H9 (cell line): ENCODE measurements at regions not wholly inside any gene's neighbourhood (a gene's known extent, or its start where the extent isn't known, plus 50 kb on each side); places are given as distances from the start of the nearest gene placed in this dataset.

ENCODE experiments used
- DNase-seq: peaks from one replicate; pipeline ENCODE4 v3.0.0-alpha.2; 2017
- H2AFZ ChIP-seq: one replicate; pipeline ENCODE4 v1.6.1; 2013; ENCODE audit warnings: mild to moderate bottlenecking, low read length, control low read depth, moderate library complexity
- H2AK5ac ChIP-seq: 2 replicates; pipeline ENCODE4 v1.6.1; 2013; ENCODE audit warnings: low read length, control low read depth, mixed read lengths; ENCODE audit not compliant: insufficient read length
- H2BK120ac ChIP-seq: one replicate; pipeline ENCODE4 v1.6.1; 2013; ENCODE audit warnings: low read depth, mild to moderate bottlenecking, low read length, control low read depth, inconsistent platforms; ENCODE audit not compliant: poor library complexity, severe bottlenecking
- H2BK12ac ChIP-seq: 2 replicates; pipeline ENCODE4 v1.6.1; 2013; ENCODE audit warnings: low read length, control low read depth, mixed read lengths, low read depth; ENCODE audit not compliant: insufficient read length
- H2BK15ac ChIP-seq: 2 replicates; pipeline ENCODE4 v1.6.1; 2013; ENCODE audit warnings: low read depth, low read length, control low read depth
- H2BK20ac ChIP-seq: one replicate; pipeline ENCODE4 v1.6.1; 2013; ENCODE audit warnings: low read depth, mild to moderate bottlenecking, low read length, control low read depth, inconsistent platforms; ENCODE audit not compliant: poor library complexity, severe bottlenecking
- H2BK5ac ChIP-seq: 2 replicates; pipeline ENCODE4 v1.6.1; 2013; ENCODE audit warnings: low read length, control low read depth, mixed read lengths; ENCODE audit not compliant: insufficient read length
- H3K14ac ChIP-seq: 2 replicates; pipeline ENCODE4 v1.6.1; 2013; ENCODE audit warnings: low read length, control low read depth; ENCODE audit not compliant: insufficient read depth
- H3K18ac ChIP-seq: 2 replicates; pipeline ENCODE4 v1.6.1; 2013; ENCODE audit warnings: low read depth, mild to moderate bottlenecking, mixed read lengths, low read length, control low read depth; ENCODE audit not compliant: insufficient read length
- H3K23ac ChIP-seq: 2 replicates; pipeline ENCODE4 v1.6.1; 2013; ENCODE audit warnings: low read length, control low read depth, mixed read lengths, low read depth; ENCODE audit not compliant: insufficient read length
- H3K23me2 ChIP-seq: 2 replicates; pipeline ENCODE4 v1.6.1; 2013; ENCODE audit warnings: low read depth, mild to moderate bottlenecking, mixed read lengths, low read length, control low read depth; ENCODE audit not compliant: insufficient read length, poor library complexity, severe bottlenecking
- H3K27ac ChIP-seq: 2 replicates; pipeline ENCODE4 v1.5.1; 2013; ENCODE audit warnings: low read length, control low read depth, mixed read lengths, low read depth; ENCODE audit not compliant: insufficient read length
- H3K27me3 ChIP-seq: 2 replicates; pipeline ENCODE4 v1.6.1; 2013; ENCODE audit warnings: low read length, control low read depth, inconsistent platforms; ENCODE audit not compliant: insufficient read depth
- H3K4ac ChIP-seq: 2 replicates; pipeline ENCODE4 v1.6.1; 2013; ENCODE audit warnings: low read depth, mild to moderate bottlenecking, control low read depth, inconsistent platforms, low read length, moderate library complexity
- H3K4me1 ChIP-seq: 2 replicates; pipeline ENCODE4 v1.6.1; 2013; ENCODE audit warnings: low read length, control low read depth, inconsistent platforms; ENCODE audit not compliant: insufficient read depth
- H3K4me2 ChIP-seq: 2 replicates; pipeline ENCODE4 v1.6.1; 2013; ENCODE audit warnings: low read length, control low read depth, mixed read lengths; ENCODE audit not compliant: insufficient read length, insufficient read depth
- H3K56ac ChIP-seq: 2 replicates; pipeline ENCODE4 v1.6.1; 2013; ENCODE audit warnings: low read depth, mild to moderate bottlenecking, mixed read lengths, low read length, control low read depth; ENCODE audit not compliant: insufficient read length
- H3K79me1 ChIP-seq: 2 replicates; pipeline ENCODE4 v1.6.1; 2013; ENCODE audit warnings: low read depth, mild to moderate bottlenecking, moderate library complexity, low read length, control low read depth, inconsistent platforms; ENCODE audit not compliant: insufficient read depth, poor library complexity, severe bottlenecking
- H3K79me2 ChIP-seq: 2 replicates; pipeline ENCODE4 v1.6.1; 2013; ENCODE audit warnings: low read length, control low read depth, inconsistent platforms; ENCODE audit not compliant: insufficient read depth
- H3K9ac ChIP-seq: 2 replicates; pipeline ENCODE4 v1.6.1; 2013; ENCODE audit warnings: low read length, control low read depth, mixed read lengths; ENCODE audit not compliant: insufficient read length; ENCODE audit errors: extremely low read depth
- H3K9me3 ChIP-seq: one replicate; pipeline ENCODE4 v1.6.1; 2013; ENCODE audit warnings: low read depth, low read length, inconsistent platforms; ENCODE audit not compliant: control insufficient read depth
- H3T11ph ChIP-seq: one replicate; pipeline ENCODE4 v1.6.1; 2013; ENCODE audit warnings: mild to moderate bottlenecking, low read length, control low read depth, inconsistent platforms
- H4K20me1 ChIP-seq: one replicate; pipeline ENCODE4 v1.6.1; 2013; ENCODE audit not compliant: control insufficient read depth, insufficient read length, insufficient read depth
- H4K5ac ChIP-seq: 2 replicates; pipeline ENCODE4 v1.6.1; 2013; ENCODE audit warnings: low read depth, mild to moderate bottlenecking, mixed read lengths, low read length, control low read depth; ENCODE audit not compliant: insufficient read length
- H4K8ac ChIP-seq: replicated peaks from 2 replicates; pipeline ENCODE4 v1.6.1; 2013; ENCODE audit warnings: low read length, control low read depth, mixed read lengths, low read depth; ENCODE audit not compliant: insufficient read length
- H4K91ac ChIP-seq: 2 replicates; pipeline ENCODE4 v1.6.1; 2013; ENCODE audit warnings: low read depth, mild to moderate bottlenecking, moderate library complexity, mixed read lengths, low read length, control low read depth; ENCODE audit not compliant: insufficient read length
- H3K27ac Mint-ChIP-seq, 3 experiments: 2 replicates in 2 of 3; 3 replicates in 1 of 3; pipeline ENCODE4 v1.8.0; 2020 to 2021; ENCODE audit warnings: mixed read lengths in 3 of 3, mild to moderate bottlenecking in 1 of 3, moderate library complexity in 1 of 3
- H3K27me3 Mint-ChIP-seq: 2 replicates; pipeline ENCODE4 v1.8.0; 2021; ENCODE audit warnings: low read depth, mild to moderate bottlenecking, moderate library complexity, mixed read lengths
- H3K36me3 Mint-ChIP-seq, 3 experiments: 2 replicates in 2 of 3; 3 replicates in 1 of 3; pipeline ENCODE4 v1.8.0; 2020 to 2021; ENCODE audit warnings: low read depth in 3 of 3, mixed read lengths in 3 of 3; ENCODE audit not compliant: insufficient read depth in 1 of 3
- H3K4me1 Mint-ChIP-seq, 2 experiments: 2 replicates each; pipeline ENCODE4 v1.8.0; 2020; ENCODE audit warnings: mixed read lengths in 2 of 2
- H3K4me3 Mint-ChIP-seq, 2 experiments: 2 replicates in 1 of 2; 3 replicates in 1 of 2; pipeline ENCODE4 v1.8.0; 2020 to 2021; ENCODE audit warnings: mild to moderate bottlenecking in 2 of 2, mixed read lengths in 2 of 2, moderate library complexity in 1 of 2
- H3K9me3 Mint-ChIP-seq, 2 experiments: 2 replicates in 1 of 2; 3 replicates in 1 of 2; pipeline ENCODE4 v1.8.0; 2020; ENCODE audit warnings: mild to moderate bottlenecking in 2 of 2, mixed read lengths in 2 of 2, moderate library complexity in 1 of 2
- WGBS: extraction: QIAGEN DNeasy Blood & Tissue Kit; methylation state at CpG from one replicate; pipeline ENCODE4 v1.1.7; 2013; ENCODE audit warnings: missing lambda C conversion rate, low lambda C conversion rate, mixed read lengths; ENCODE audit not compliant: insufficient read length; ENCODE audit errors: extremely low coverage; 5-methylcytosine and 5-hydroxymethylcytosine counted together
- TF ChIP-seq, protein P1 (sequence below): fragments of 200-600 bp; sonication (generic); conservative IDR thresholded peaks from 3 replicates; pipeline ENCODE4 v1.8.0; 2021; ENCODE audit warnings: antibody characterized with exemption, mild to moderate bottlenecking

DNA sequence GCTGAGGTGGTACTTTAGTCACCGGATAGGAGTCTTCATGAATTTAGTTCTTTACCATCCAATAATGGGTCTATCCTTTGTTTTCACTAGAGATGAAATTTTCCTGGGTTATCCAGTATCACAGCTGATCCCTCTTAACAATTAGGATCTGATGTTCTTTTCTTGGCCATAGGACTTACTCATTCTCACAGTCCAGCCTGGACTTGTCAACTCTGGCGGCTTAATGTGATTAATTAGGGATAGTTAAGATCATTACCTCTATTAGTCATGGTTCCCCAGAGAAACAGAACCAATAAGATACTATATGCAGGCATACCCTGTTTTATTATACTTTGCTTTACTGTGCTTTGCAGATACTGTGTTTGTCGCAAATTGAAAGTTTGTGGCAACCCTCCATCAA, 272.7 kb upstream of the FAT4 start:
- no peak overlapping the region for H3K4me2 ChIP-seq

More for the DNA sequence above, 272.7 kb upstream of the FAT4 start:
- Histone ChIP-seq H3K23ac (no peak overlapping the region), H4K5ac (no peak overlapping the region), H3K79me2 (no peaks in the 10 kb centered on the region), H2BK5ac (no peak overlapping the region), H2BK120ac (no peak overlapping the region), H3K56ac (no peak overlapping the region), H3K18ac (no peak overlapping the region), H4K20me1 (no peaks in the 10 kb centered on the region), H3K27me3 (no peaks in the 10 kb centered on the region), H2BK15ac (no peak overlapping the region), H3K23me2 (no peaks in the 10 kb centered on the region), H3K9ac (no peak overlapping the region), H3K27ac (no peak overlapping the region), H3K79me1 (no peaks in the 10 kb centered on the region), H3K14ac (no peak overlapping the region), H3K9me3 (no peaks in the 10 kb centered on the region), H3K4me1 (no peaks in the 10 kb centered on the region), H2BK12ac (no peak overlapping the region), H2AFZ (no peak overlapping the region), H4K91ac (no peak overlapping the region), H3K4ac (no peak overlapping the region), H2BK20ac (no peak overlapping the region), H4K8ac (no peak overlapping the region), H3T11ph (no peak overlapping the region), H2AK5ac (no peak overlapping the region)
- no CpG with 5 or more reads among the region's 3 CpGs for WGBS
- Mint-ChIP-seq H3K4me3 (no peak overlapping the region), H3K27ac (no peak overlapping the region), H3K36me3 (peaks cover 0 to 9% (median 0%) of the 10 kb centered on the region in 3 experiments; a peak in 1 of 7 replicates), H3K27me3 (no peaks in the 10 kb centered on the region), H3K9me3 (peaks cover 0 to 5% of the 10 kb centered on the region in 2 experiments; a peak in 2 of 5 replicates), H3K4me1 (peaks cover 0 to 9% of the 10 kb centered on the region in 2 experiments; a peak in 2 of 4 replicates)
- no peak for DNase-seq
- TF ChIP-seq, protein P1, sequence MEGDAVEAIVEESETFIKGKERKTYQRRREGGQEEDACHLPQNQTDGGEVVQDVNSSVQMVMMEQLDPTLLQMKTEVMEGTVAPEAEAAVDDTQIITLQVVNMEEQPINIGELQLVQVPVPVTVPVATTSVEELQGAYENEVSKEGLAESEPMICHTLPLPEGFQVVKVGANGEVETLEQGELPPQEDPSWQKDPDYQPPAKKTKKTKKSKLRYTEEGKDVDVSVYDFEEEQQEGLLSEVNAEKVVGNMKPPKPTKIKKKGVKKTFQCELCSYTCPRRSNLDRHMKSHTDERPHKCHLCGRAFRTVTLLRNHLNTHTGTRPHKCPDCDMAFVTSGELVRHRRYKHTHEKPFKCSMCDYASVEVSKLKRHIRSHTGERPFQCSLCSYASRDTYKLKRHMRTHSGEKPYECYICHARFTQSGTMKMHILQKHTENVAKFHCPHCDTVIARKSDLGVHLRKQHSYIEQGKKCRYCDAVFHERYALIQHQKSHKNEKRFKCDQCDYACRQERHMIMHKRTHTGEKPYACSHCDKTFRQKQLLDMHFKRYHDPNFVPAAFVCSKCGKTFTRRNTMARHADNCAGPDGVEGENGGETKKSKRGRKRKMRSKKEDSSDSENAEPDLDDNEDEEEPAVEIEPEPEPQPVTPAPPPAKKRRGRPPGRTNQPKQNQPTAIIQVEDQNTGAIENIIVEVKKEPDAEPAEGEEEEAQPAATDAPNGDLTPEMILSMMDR: no peak
